Osteocyte (in vitro differentiated cells): ENCODE measurements at regions not wholly inside any gene's neighbourhood (a gene's known extent, or its start where the extent isn't known, plus 50 kb on each side); places are given as distances from the start of the nearest gene placed in this dataset.
"Not testable (repeated sequence)": the region's sequence is repeated elsewhere in the genome, so short reads cannot be mapped to it uniquely, and the experiment has no call there.

ENCODE experiments used
- DNase-seq: peaks from one replicate; pipeline ENCODE4 v3.0.0; 2021; ENCODE audit warnings: mixed read lengths; ENCODE audit not compliant: unreplicated experiment; ENCODE audit errors: extremely low spot score
- H3K27ac Mint-ChIP-seq: one replicate; pipeline ENCODE4 v1.8.0; 2021; ENCODE audit warnings: mild to moderate bottlenecking, mixed read lengths; ENCODE audit not compliant: unreplicated experiment
- H3K27me3 Mint-ChIP-seq: one replicate; pipeline ENCODE4 v1.8.0; 2021; ENCODE audit warnings: mixed read lengths; ENCODE audit not compliant: unreplicated experiment
- H3K36me3 Mint-ChIP-seq: one replicate; pipeline ENCODE4 v1.8.0; 2021; ENCODE audit warnings: mixed read lengths; ENCODE audit not compliant: unreplicated experiment
- H3K4me1 Mint-ChIP-seq: one replicate; pipeline ENCODE4 v1.8.0; 2021; ENCODE audit warnings: mixed read lengths; ENCODE audit not compliant: unreplicated experiment
- H3K4me3 Mint-ChIP-seq: one replicate; pipeline ENCODE4 v1.8.0; 2021; ENCODE audit warnings: mild to moderate bottlenecking, moderate library complexity, mixed read lengths; ENCODE audit not compliant: unreplicated experiment
- H3K9me3 Mint-ChIP-seq: one replicate; pipeline ENCODE4 v1.8.0; 2021; ENCODE audit warnings: mixed read lengths; ENCODE audit not compliant: unreplicated experiment
- CTCF ChIP-seq: fragments of 200-600 bp; sonication (generic); IDR thresholded peaks from 2 replicates; pipeline ENCODE4 v1.5.0; 2021; ENCODE audit warnings: antibody characterized with exemption, mild to moderate bottlenecking, moderate library complexity

GRCh38 chr11:22444076-22444475 lies 105.9 kb downstream of the SLC17A6 start:
- Mint-ChIP-seq H3K36me3 (no peaks in the 10 kb centered on the region), H3K27me3 (no peaks in the 10 kb centered on the region), H3K4me1 (no peaks in the 10 kb centered on the region), H3K4me3 (no peak overlapping the region), H3K27ac (no peak overlapping the region), H3K9me3 (no peaks in the 10 kb centered on the region)
- DNase-seq: no peak
- no peak for TF ChIP-seq CTCF

GRCh38 chr11:22441831-22442230 lies 103.7 kb downstream of the SLC17A6 start:
- TF ChIP-seq CTCF: no peak
- no peaks in the 10 kb centered on the region for H3K4me1 Mint-ChIP-seq
- no peaks in the 10 kb centered on the region for H3K27me3 Mint-ChIP-seq
- no peak for DNase-seq
- H3K36me3 Mint-ChIP-seq: no peaks in the 10 kb centered on the region
- H3K27ac Mint-ChIP-seq: no peak overlapping the region
- no peaks in the 10 kb centered on the region for H3K9me3 Mint-ChIP-seq
- H3K4me3 Mint-ChIP-seq: no peak overlapping the region

DNA sequence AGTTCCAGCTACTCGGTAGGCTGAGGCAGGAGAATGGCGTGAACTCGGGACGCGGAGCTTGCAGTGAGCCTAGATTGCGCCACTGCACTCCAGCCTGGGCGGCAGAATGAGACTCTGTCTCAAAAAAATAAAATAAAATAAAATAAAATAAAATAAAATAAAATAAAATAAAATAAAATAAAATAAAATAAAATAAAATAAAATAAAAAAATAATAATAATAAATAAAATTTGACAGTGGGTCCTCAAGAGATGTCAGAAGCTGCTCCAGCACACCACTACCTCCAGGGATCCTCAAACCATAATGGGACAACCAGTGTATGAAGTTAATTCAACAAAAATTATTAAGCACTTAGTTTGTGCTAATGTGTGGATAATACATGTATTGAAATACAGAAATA lies 97.4 kb downstream of the SLC17A6 start:
- H3K4me1 Mint-ChIP-seq, H3K27ac Mint-ChIP-seq, H3K4me3 Mint-ChIP-seq, DNase-seq, H3K9me3 Mint-ChIP-seq, H3K27me3 Mint-ChIP-seq, H3K36me3 Mint-ChIP-seq: not testable (repeated sequence)

- Mint-ChIP-seq H3K9me3 (peaks cover 4% of the 10 kb centered on the region), H3K4me1 (no peaks in the 10 kb centered on the region), H3K36me3 (no peaks in the 10 kb centered on the region), H3K27ac (no peak overlapping the region), H3K4me3 (no peak overlapping the region), H3K27me3 (no peaks in the 10 kb centered on the region)
- TF ChIP-seq CTCF: no peak
- DNase-seq: no peak
Observed at GRCh38 chr11:22433517-22433916, 95.3 kb downstream of the SLC17A6 start.

- Mint-ChIP-seq H3K27ac (no peak overlapping the region), H3K4me3 (no peak overlapping the region), H3K27me3 (no peaks in the 10 kb centered on the region), H3K9me3 (peaks cover 4% of the 10 kb centered on the region), H3K36me3 (no peaks in the 10 kb centered on the region), H3K4me1 (no peaks in the 10 kb centered on the region)
- TF ChIP-seq CTCF: no peak
- DNase-seq: no peak
Observed at GRCh38 chr11:22433094-22433455, 94.9 kb downstream of the SLC17A6 start.
